Smooth muscle cell (in vitro differentiated cells): ENCODE measurements at regions not wholly inside any gene's neighbourhood (a gene's known extent, or its start where the extent isn't known, plus 50 kb on each side); places are given as distances from the start of the nearest gene placed in this dataset.

Experiments used
- DNase-seq: peaks from one replicate; lab custom pipeline; 2025; ENCODE audit not compliant: unreplicated experiment; lab: John Stamatoyannopoulos, UW
- H2AFZ ChIP-seq: fragments of 200-600 bp; sonication (generic); 2 replicates; pipeline ENCODE4 v1.6.0; 2016; ENCODE audit warnings: antibody characterized with exemption, low read depth, mild to moderate bottlenecking
- H3F3A ChIP-seq: fragments of 200-600 bp; sonication (generic); 2 replicates; pipeline ENCODE4 v1.6.0; 2017; ENCODE audit warnings: antibody characterized with exemption, low read depth
- H3K27ac ChIP-seq: fragments of 200-600 bp; sonication (generic); 2 replicates; pipeline ENCODE4 v1.5.1; 2016; ENCODE audit warnings: low read depth, mild to moderate bottlenecking
- H3K27me3 ChIP-seq: fragments of 200-600 bp; sonication (generic); 2 replicates; pipeline ENCODE4 v1.6.1; 2016; ENCODE audit warnings: low read depth, mild to moderate bottlenecking
- H3K36me3 ChIP-seq: fragments of 200-600 bp; sonication (generic); 2 replicates; pipeline ENCODE4 v1.5.1; 2016; ENCODE audit warnings: low read depth
- H3K4me1 ChIP-seq: fragments of 200-600 bp; sonication (generic); 2 replicates; pipeline ENCODE4 v1.5.1; 2016; ENCODE audit warnings: low read depth
- H3K4me2 ChIP-seq: fragments of 200-600 bp; sonication (generic); 2 replicates; pipeline ENCODE4 v1.6.0; 2016; ENCODE audit warnings: mild to moderate bottlenecking
- H3K4me3 ChIP-seq: fragments of 200-600 bp; sonication (generic); 2 replicates; pipeline ENCODE4 v1.5.1; 2016; ENCODE audit warnings: mild to moderate bottlenecking
- H3K79me2 ChIP-seq: fragments of 200-600 bp; sonication (generic); 2 replicates; pipeline ENCODE4 v1.6.0; 2016; ENCODE audit warnings: low read depth, mild to moderate bottlenecking
- H3K9ac ChIP-seq: fragments of 200-600 bp; sonication (generic); 2 replicates; pipeline ENCODE4 v1.6.0; 2016; ENCODE audit warnings: low read depth
- H3K9me3 ChIP-seq: fragments of 200-600 bp; sonication (generic); replicated peaks from 2 replicates; pipeline ENCODE4 v1.5.1; 2016; ENCODE audit warnings: low read depth
- H4K20me1 ChIP-seq: fragments of 200-600 bp; sonication (generic); 2 replicates; pipeline ENCODE4 v1.6.0; 2016; ENCODE audit warnings: low read depth
- CTCF ChIP-seq: fragments of 200-600 bp; sonication (generic); IDR thresholded peaks from 2 replicates; pipeline ENCODE4 v1.5.1; 2017; ENCODE audit warnings: borderline replicate concordance, mild to moderate bottlenecking, antibody characterized with exemption; ENCODE audit not compliant: insufficient read depth, poor library complexity, severe bottlenecking
- WGBS: methylation state at CpG from one replicate; pipeline ENCODE4 v1.1.7; 2016; ENCODE audit warnings: low lambda C conversion rate; 5-methylcytosine and 5-hydroxymethylcytosine counted together

GRCh38 chr2:56515399-56515798, 331.6 kb downstream of the CCDC85A start:
- no peaks in the 10 kb centered on the region for H3K27me3 ChIP-seq
- H4K20me1 ChIP-seq = no peaks in the 10 kb centered on the region
- no peak for TF ChIP-seq CTCF
- no peak for DNase-seq
- H3K4me3 ChIP-seq = no peak overlapping the region
- no peak overlapping the region for H3K9ac ChIP-seq
- H3K79me2 ChIP-seq = no peaks in the 10 kb centered on the region
- no peaks in the 10 kb centered on the region for H3K4me1 ChIP-seq
- no peaks in the 10 kb centered on the region for H3K9me3 ChIP-seq
- no peak overlapping the region for H3K4me2 ChIP-seq
- H3K27ac ChIP-seq = no peak overlapping the region
- no peaks in the 10 kb centered on the region for H3K36me3 ChIP-seq
- H3F3A ChIP-seq = no peaks in the 10 kb centered on the region
- H2AFZ ChIP-seq = no peak overlapping the region

- no peak for TF ChIP-seq CTCF
These were observed 336.0 kb downstream of the CCDC85A start for GRCh38 chr2:56519806-56520205.

GRCh38 chr2:56522605-56523089, 338.9 kb downstream of the CCDC85A start:
- H2AFZ ChIP-seq = no peak overlapping the region
- no peaks in the 10 kb centered on the region for H4K20me1 ChIP-seq
- no peak overlapping the region for H3K9ac ChIP-seq
- no peaks in the 10 kb centered on the region for H3K4me1 ChIP-seq
- H3K27me3 ChIP-seq = no peaks in the 10 kb centered on the region
- WGBS = 83% methylated on average over 5 of the region's 5 CpGs
- H3K27ac ChIP-seq = no peak overlapping the region
- TF ChIP-seq CTCF = no peak
- no peaks in the 10 kb centered on the region for H3K9me3 ChIP-seq
- no peaks in the 10 kb centered on the region for H3K36me3 ChIP-seq
- no peaks in the 10 kb centered on the region for H3K79me2 ChIP-seq
- H3F3A ChIP-seq = no peaks in the 10 kb centered on the region
- H3K4me3 ChIP-seq = no peak overlapping the region
- H3K4me2 ChIP-seq = no peak overlapping the region
- no peak for DNase-seq

More at GRCh38 chr2:56519806-56520205, 336.0 kb downstream of the CCDC85A start:
- no peak overlapping the region for H3K27ac ChIP-seq
- H3K27me3 ChIP-seq = no peaks in the 10 kb centered on the region
- no peaks in the 10 kb centered on the region for H3K79me2 ChIP-seq
- H3K9me3 ChIP-seq = no peaks in the 10 kb centered on the region
- H3K9ac ChIP-seq = no peak overlapping the region
- no peak for DNase-seq
- 0% methylated on average over 1 of the region's 1 CpG for WGBS
- H3K4me1 ChIP-seq = no peaks in the 10 kb centered on the region
- no peak overlapping the region for H3K4me3 ChIP-seq
- no peaks in the 10 kb centered on the region for H4K20me1 ChIP-seq
- H2AFZ ChIP-seq = no peak overlapping the region
- H3F3A ChIP-seq = no peaks in the 10 kb centered on the region
- H3K4me2 ChIP-seq = no peak overlapping the region
- H3K36me3 ChIP-seq = no peaks in the 10 kb centered on the region

GRCh38 chr2:56523816-56524215, 340.0 kb downstream of the CCDC85A start:
- Histone ChIP-seq H3K9me3 (no peaks in the 10 kb centered on the region), H3K9ac (no peak overlapping the region), H2AFZ (no peak overlapping the region), H3K36me3 (no peaks in the 10 kb centered on the region), H3F3A (no peaks in the 10 kb centered on the region), H3K4me2 (peak overlapping the region; percentile 10), H3K79me2 (no peaks in the 10 kb centered on the region), H3K27me3 (no peaks in the 10 kb centered on the region), H4K20me1 (no peaks in the 10 kb centered on the region), H3K27ac (peak overlapping the region; percentile 37), H3K4me3 (no peak overlapping the region), H3K4me1 (no peaks in the 10 kb centered on the region)
- DNase-seq = no peak
- TF ChIP-seq CTCF = no peak
